CD4-positive, alpha-beta T cell treated with Interleukin-4 for 4 hours (primary cell): ENCODE measurements at regions not wholly inside any gene's neighbourhood (a gene's known extent, or its start where the extent isn't known, plus 50 kb on each side); places are given as distances from the start of the nearest gene placed in this dataset.
"Not testable (repeated sequence)": the region's sequence is repeated elsewhere in the genome, so short reads cannot be mapped to it uniquely, and the experiment has no call there.

Source experiments
- DNase-seq: peaks from one replicate; pipeline ENCODE4 v3.0.0-alpha.2; 2020

DNA sequence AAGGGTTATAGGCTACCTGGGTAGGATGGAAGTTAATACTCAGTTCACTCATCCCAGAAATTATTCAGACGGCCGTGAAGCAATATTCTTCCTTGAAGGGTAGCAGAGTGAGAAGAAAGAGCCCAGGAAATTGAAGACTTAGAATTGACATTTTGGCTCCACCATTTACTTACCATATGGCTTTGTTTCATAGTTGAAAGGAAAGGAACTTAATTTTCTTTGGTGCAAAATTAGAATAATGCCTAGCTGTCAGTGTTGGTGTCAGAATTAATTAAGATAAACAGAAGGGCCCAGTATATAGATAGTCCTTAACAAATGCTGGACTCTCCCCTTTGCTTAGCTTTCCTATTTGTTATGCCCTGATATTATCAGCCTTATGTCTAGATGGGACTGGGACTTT lies 263.2 kb downstream of the KCNJ3 start:
- no peak for DNase-seq

DNA sequence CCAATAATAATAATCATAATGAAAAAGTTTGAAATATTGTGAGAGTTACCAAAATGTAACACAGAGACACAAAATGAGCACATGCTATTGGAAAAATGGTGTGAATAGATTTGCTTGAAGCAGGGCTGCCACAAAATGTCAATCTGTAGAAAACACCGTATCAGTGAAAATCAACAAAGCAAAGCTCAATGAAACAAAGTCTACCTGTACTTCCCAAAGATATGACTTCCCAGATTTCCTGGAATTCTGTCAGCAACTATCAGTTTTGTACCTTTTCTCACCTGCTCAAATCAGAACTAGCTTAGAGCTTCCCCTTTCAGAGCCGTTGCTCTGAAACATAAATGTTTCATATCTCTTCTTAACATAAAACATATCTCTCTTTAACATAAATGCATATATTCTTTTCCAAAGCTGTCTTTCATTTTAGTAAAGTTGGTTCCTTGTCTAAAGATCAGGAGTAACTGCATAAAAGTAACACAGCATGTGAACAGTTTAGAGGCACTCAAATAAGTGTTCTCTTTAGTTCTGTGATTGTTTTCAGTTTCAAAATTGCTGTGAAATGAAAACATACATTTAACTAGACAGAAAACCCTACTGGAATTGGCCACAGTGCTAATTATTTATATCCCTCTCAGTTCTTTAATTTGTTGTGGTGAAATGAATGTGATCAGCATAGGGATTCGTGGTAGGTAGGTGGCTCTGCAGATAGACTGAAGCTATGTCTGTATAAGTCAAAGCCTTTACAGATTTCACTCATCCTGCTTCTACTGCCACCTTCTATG lies 262.5 kb downstream of the KCNJ3 start:
- DNase-seq = no peak

DNA sequence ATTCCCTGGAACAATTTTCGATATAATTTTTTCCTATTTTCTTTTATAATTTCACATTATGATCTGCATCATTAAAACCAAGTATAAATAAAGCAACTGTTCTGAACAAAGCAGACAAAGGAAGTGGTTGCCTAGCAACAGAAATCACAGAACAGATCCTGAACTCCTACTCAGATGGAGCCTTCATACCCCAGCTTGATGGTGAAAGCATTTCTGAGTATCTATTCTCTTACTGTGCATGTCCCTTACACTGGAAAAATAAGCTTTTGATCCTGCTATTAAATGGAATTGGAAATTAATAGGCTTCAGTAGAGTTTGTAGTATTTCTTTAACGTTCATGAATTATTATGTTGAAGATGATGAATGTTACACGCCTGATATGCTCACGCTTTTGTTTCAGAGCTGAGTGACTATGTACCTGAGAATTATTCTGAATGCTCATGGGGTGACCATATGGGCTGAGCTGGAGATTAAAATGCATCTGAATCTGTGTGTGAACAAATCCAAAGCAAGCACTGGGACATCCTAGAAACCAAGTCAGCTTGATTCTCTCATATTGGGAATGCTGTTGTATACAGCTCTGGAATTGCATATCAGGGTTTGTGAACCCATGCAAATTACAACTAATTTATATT lies 254.0 kb downstream of the KCNJ3 start:
- no peak for DNase-seq

DNA sequence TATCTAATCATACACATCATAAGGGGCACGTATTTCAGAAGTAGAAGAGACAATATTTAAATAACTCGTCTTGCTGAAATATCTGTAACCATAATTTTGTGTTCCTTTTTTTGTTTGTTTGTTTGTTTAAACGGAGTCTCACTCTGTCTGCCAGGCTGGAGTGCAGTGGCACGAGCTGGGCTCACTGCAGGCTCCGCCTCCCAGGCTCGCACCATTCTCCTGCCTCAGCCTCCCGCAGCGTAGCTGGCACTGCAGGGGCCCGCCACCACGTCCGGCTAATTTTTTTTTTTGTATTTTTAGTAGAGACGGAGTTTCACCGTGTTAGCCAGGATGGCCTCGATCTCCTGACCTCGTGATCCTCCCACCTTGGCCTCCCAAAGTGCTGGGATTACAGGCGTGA lies 248.9 kb downstream of the KCNJ3 start:
- DNase-seq = not testable (repeated sequence)

DNA sequence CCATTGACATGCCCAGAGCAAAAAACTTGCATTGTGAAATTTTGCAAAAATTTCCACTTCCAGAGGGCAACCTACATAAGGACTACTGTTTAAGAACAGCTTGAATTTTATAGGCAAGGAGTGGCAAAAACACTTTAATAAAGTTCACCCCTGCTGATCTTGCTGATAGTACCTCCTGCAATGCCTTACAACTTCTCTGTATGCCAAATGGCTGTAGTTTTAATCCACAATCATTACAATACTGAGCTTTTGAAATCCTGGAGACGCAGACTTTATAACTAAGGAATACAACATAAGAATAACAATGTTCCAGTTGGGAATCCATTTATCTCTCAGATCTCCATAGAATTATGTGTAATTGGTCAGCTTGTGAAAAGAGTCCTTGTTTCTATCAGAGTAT lies 247.5 kb downstream of the KCNJ3 start:
- no peak for DNase-seq

- DNase-seq = no peak
These were observed 242.9 kb downstream of the KCNJ3 start for GRCh38 chr2:154941379-154941778.

DNA sequence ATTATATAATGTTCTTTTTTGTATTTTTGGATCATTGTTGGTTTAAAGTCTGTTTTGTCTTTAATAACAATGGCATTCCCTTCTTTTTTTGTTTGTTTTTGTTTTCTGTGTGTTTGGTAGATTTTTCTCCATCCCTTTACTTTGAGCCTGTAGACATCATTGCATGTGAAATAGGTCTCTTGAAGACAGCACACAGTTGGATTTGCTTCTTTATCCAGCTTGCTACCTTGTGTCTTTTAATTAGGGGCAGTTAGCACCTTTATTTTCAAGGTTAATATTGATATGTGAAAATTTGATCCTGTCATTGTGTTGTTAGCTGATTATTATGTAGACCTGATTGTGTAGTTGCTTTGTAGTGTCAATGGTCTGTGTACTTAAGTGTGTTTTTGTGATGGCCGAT lies 235.7 kb downstream of the KCNJ3 start:
- no peak for DNase-seq

- DNase-seq = no peak
These were observed 226.0 kb downstream of the KCNJ3 start for GRCh38 chr2:154924531-154924930.

- DNase-seq = no peak
These were observed 216.1 kb downstream of the KCNJ3 start for GRCh38 chr2:154914561-154914960.

- DNase-seq = no peak
These were observed 213.7 kb downstream of the KCNJ3 start for GRCh38 chr2:154912215-154912614.

- no peak for DNase-seq
These were observed 213.2 kb downstream of the KCNJ3 start for GRCh38 chr2:154911729-154912128.

- DNase-seq = no peak
These were observed 212.2 kb downstream of the KCNJ3 start for GRCh38 chr2:154910701-154911100.

- DNase-seq = no peak
These were observed 209.8 kb downstream of the KCNJ3 start for GRCh38 chr2:154908327-154908726.
